Endothelial cell of umbilical vein (primary cell): ENCODE measurements at regions not wholly inside any gene's neighbourhood (a gene's known extent, or its start where the extent isn't known, plus 50 kb on each side); places are given as distances from the start of the nearest gene placed in this dataset.

Source experiments
- BruUV-seq: library from RNA; stranded (reverse); fragments of 400-500 nt; replicated peaks from 2 replicates; lab custom pipeline; 2021; lab: Mats Ljungman, UMichigan
- CTCF ChIA-PET: fragments of 300-600, 350-600 bp; sonication (Branson Sonifier 250); formaldehyde crosslinking; loops from one replicate; lab custom pipeline; 2021; ENCODE audit warnings: antibody characterized with exemption, inconsistent platforms; lab: Charles Lee
- POLR2A ChIA-PET: fragments of 300-600, 350-600 bp; sonication (Branson Sonifier 250); formaldehyde crosslinking; loops from one replicate; lab custom pipeline; 2021; ENCODE audit warnings: antibody characterized with exemption, inconsistent platforms; lab: Charles Lee
- DNase-seq: peaks from one replicate; pipeline ENCODE4 v3.0.0-alpha.2; 2011; ENCODE audit warnings: low read depth, low spot score
- FAIRE-seq: peaks from 2 replicates; lab custom pipeline; 2011; peaks lifted over from hg19 to GRCh38; lab: Jason Lieb, UNC
- H2AFZ ChIP-seq: 2 replicates; pipeline ENCODE4 v1.6.0; 2012; ENCODE audit warnings: low read depth, low read length, control low read depth, inconsistent platforms
- H3K27ac ChIP-seq: 2 replicates; pipeline ENCODE4 v1.5.1; 2011; ENCODE audit warnings: low read depth, mild to moderate bottlenecking, control low read depth, low read length, moderate library complexity; ENCODE audit not compliant: insufficient read depth
- H3K27me3 ChIP-seq, 2 experiments: 2 replicates each; pipeline versions ENCODE4 v1.6.0 to v1.6.1; 2011; ENCODE audit warnings: low read length in 2 of 2, mixed read lengths in 1 of 2; ENCODE audit not compliant: control insufficient read depth in 2 of 2, insufficient read depth in 2 of 2
- H3K36me3 ChIP-seq, 2 experiments: 2 replicates in 1 of 2; 3 replicates in 1 of 2; pipeline ENCODE4 v1.5.1; 2011; ENCODE audit warnings: low read length in 2 of 2, mild to moderate bottlenecking in 1 of 2, moderate library complexity in 1 of 2; ENCODE audit not compliant: control insufficient read depth in 2 of 2, insufficient read depth in 2 of 2; ENCODE audit errors: extremely low read depth in 1 of 2
- H3K4me1 ChIP-seq: 3 replicates; pipeline ENCODE4 v1.5.1; 2011; ENCODE audit warnings: mild to moderate bottlenecking, low read length; ENCODE audit not compliant: control insufficient read depth, insufficient read depth; ENCODE audit errors: extremely low read depth
- H3K4me2 ChIP-seq: 2 replicates; pipeline ENCODE4 v1.6.1; 2011; ENCODE audit warnings: low read length, control low read depth, mixed read lengths; ENCODE audit not compliant: insufficient read depth
- H3K4me3 ChIP-seq, 3 experiments: fragments of 200-600 bp in 1 of 3; sonication (generic), shearing (Covaris generic) in 1 of 3; replicated peaks in 1 of 3; 2 replicates each; pipeline ENCODE4 v1.5.1; 2011 to 2016; ENCODE audit warnings: control low read depth in 3 of 3, low read length in 3 of 3, mild to moderate bottlenecking in 2 of 3, inconsistent platforms in 1 of 3, low read depth in 1 of 3, moderate library complexity in 1 of 3; ENCODE audit not compliant: insufficient read depth in 1 of 3
- H3K79me2 ChIP-seq: 2 replicates; pipeline ENCODE4 v1.6.0; 2012; ENCODE audit warnings: low read length, inconsistent platforms; ENCODE audit not compliant: control insufficient read depth, insufficient read depth
- H3K9ac ChIP-seq: replicated peaks from 2 replicates; pipeline ENCODE3; 2011; ENCODE audit warnings: low read length, control low read depth; ENCODE audit not compliant: insufficient read depth; ENCODE audit errors: extremely low read depth
- H3K9me1 ChIP-seq: replicated peaks from 3 replicates; pipeline ENCODE4 v1.6.0; 2011; ENCODE audit warnings: mild to moderate bottlenecking, low read length; ENCODE audit not compliant: control insufficient read depth, insufficient read depth; ENCODE audit errors: extremely low read depth
- H3K9me3 ChIP-seq: replicated peaks from 2 replicates; pipeline ENCODE4 v1.5.1; 2012; ENCODE audit warnings: low read length, inconsistent platforms; ENCODE audit not compliant: control insufficient read depth, insufficient read depth
- H4K20me1 ChIP-seq: replicated peaks from 2 replicates; pipeline ENCODE3; 2011; ENCODE audit warnings: mild to moderate bottlenecking, low read length; ENCODE audit not compliant: control insufficient read depth, insufficient read depth; ENCODE audit errors: extremely low read depth
- CTCF ChIP-seq, 2 donors: IDR thresholded peaks; 1 replicate in 1 of 2; 2 replicates in 1 of 2; pipeline ENCODE4 v1.5.1; 2011; ENCODE audit warnings: low read length in 2 of 2, mild to moderate bottlenecking in 2 of 2, moderate library complexity in 2 of 2, control low read depth in 1 of 2, inconsistent platforms in 1 of 2, low read depth in 1 of 2; ENCODE audit not compliant: insufficient read depth in 1 of 2; ENCODE audit errors: extremely low read depth in 1 of 2
- EZH2 ChIP-seq: IDR thresholded peaks from 2 replicates; pipeline ENCODE4 v1.6.1; 2012; ENCODE audit warnings: borderline replicate concordance, low read depth, mild to moderate bottlenecking, moderate library complexity, low read length, inconsistent platforms; ENCODE audit not compliant: severe bottlenecking
- FOS ChIP-seq: IDR thresholded peaks from 2 replicates; pipeline ENCODE4 v1.6.1; 2011; ENCODE audit warnings: mild to moderate bottlenecking, low read length, moderate library complexity, borderline replicate concordance; ENCODE audit not compliant: insufficient read depth
- GATA2 ChIP-seq: IDR thresholded peaks from 2 replicates; pipeline ENCODE4 v1.7.0; 2011; ENCODE audit warnings: low read depth, mild to moderate bottlenecking, moderate library complexity, mixed read lengths, low read length; ENCODE audit not compliant: insufficient read length, insufficient read depth
- JUN ChIP-seq: IDR thresholded peaks from 2 replicates; pipeline ENCODE4 v1.6.1; 2011; ENCODE audit warnings: borderline replicate concordance, low read depth; ENCODE audit not compliant: insufficient read length, insufficient read depth
- MAX ChIP-seq: IDR thresholded peaks from 2 replicates; pipeline ENCODE4 v1.6.1; 2011; ENCODE audit not compliant: insufficient read depth, insufficient read length
- MYC ChIP-seq: IDR thresholded peaks from one replicate; pipeline ENCODE4 v1.6.1; 2011; ENCODE audit warnings: mild to moderate bottlenecking, low read depth, low read length
- POLR2A ChIP-seq: IDR thresholded peaks from 2 replicates; pipeline ENCODE4 v1.6.1; 2012; ENCODE audit warnings: low read depth, mild to moderate bottlenecking, control low read depth, low read length
- POLR2AphosphoS5 ChIP-seq: IDR thresholded peaks from 2 replicates; pipeline ENCODE4 v1.6.1; 2012; ENCODE audit warnings: low read depth, mild to moderate bottlenecking, control low read depth, low read length, moderate library complexity; ENCODE audit not compliant: insufficient read depth
- dilution Hi-C: fragments of 300-500 bp; cut with MboI; formaldehyde crosslinking; loops from one replicate; pipeline ENCODE4 v1.15.0; 2019; ENCODE audit warnings: low sequenced_read_pairs; ENCODE audit not compliant: extremely low pct_ligation_motif_present
- intact Hi-C: fragments of 100-400 bp; cut with micrococcal nuclease; formaldehyde crosslinking; loops from one replicate; pipeline ENCODE4 v1.10.0; 2022

- no peak overlapping the region for H3K27ac ChIP-seq
- BruUV-seq: no TSS peak
- no peak for FAIRE-seq
- no peak for DNase-seq
- no peaks in the 10 kb centered on the region for H3K9me1 ChIP-seq
- no peak overlapping the region for H2AFZ ChIP-seq
- H3K9ac ChIP-seq: no peak overlapping the region
- no peak overlapping the region for H3K4me2 ChIP-seq
- ChIA-PET POLR2A (no interaction called here), CTCF (interaction anchor here (1.2 kb wide), 1 partner anchor 43 kb away, joined by 3 read pairs; no protein-coding TSS in a partner anchor)
- H3K27me3 ChIP-seq: no peaks in the 10 kb centered on the region
- no peak for TF ChIP-seq JUN
- TF ChIP-seq MYC: no peak
- no peak for TF ChIP-seq POLR2A
- TF ChIP-seq EZH2: no peak
- TF ChIP-seq GATA2: no peak
- TF ChIP-seq POLR2AphosphoS5: no peak
- no peak for TF ChIP-seq MAX
- no peak for TF ChIP-seq CTCF (IDR thresholded peaks at IDR 0.05; ENCODE audit: extremely low read depth in 1 of 2, insufficient read depth in 1 of 2, low read depth in 1 of 2, low read length in 2 of 2)
- TF ChIP-seq FOS: no peak
- no peaks in the 10 kb centered on the region for H3K79me2 ChIP-seq
- no peaks in the 10 kb centered on the region for H3K36me3 ChIP-seq
- intact Hi-C loops (no loop called here), dilution Hi-C loops (no loop called here)
- no peaks in the 10 kb centered on the region for H4K20me1 ChIP-seq
- H3K9me3 ChIP-seq: no peaks in the 10 kb centered on the region
- no peaks in the 10 kb centered on the region for H3K4me1 ChIP-seq
- H3K4me3 ChIP-seq: no peak overlapping the region
Observed at GRCh38 chr4:124279741-124280140, 432.8 kb downstream of the ANKRD50 start.
